ENCODE measurements at regions not wholly inside any gene's neighbourhood (a gene's known extent, or its start where the extent isn't known, plus 50 kb on each side); places are given as distances from the start of the nearest gene placed in this dataset.
"Not testable (repeated sequence)": the region's sequence is repeated elsewhere in the genome, so short reads cannot be mapped to it uniquely, and the experiment has no call there.

DNA sequence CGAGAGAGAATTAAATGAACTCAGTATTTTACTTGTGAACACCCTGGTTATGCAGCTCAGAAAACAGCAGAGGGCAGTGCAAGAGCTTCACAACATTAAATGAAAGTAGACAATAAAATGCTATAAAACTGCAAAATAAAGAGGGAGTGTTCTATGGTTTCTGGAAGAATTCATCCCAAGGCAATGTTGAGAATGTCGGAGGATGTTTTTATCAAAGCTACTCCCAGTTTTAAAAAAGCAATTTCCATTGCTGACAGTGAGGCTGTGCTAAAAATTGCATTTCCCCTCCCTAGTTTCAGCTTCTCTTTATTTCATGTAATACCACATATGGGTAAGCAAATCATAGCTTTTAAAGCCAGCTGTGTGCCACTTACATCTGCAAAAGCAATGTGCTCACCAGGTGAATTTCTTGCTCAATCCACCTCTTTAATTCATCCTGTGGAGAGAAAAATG, 296.8 kb downstream of the RAB38 start:
- peak; percentile 39 to 74 (median 46) for DNase-seq

DNA sequence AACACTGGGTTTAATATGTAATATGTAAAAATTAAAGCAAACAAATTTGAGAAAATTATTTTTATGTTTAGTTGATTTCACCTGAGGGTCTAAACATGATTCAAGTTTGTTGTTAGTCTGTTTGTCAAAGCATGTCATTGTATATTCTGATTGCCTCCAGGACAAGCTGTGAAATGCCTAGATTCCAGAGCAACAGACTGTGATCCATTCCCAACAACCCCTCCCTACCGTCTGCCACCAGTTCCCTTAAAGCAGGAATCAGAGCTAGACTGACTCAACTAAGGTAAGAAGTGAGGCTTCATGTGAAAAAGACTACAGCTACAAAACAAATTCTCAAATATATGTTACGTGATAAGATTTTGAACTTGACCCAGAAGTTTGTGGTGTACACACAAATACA, 304.2 kb downstream of the RAB38 start:
- DNase-seq, result no peak

DNA sequence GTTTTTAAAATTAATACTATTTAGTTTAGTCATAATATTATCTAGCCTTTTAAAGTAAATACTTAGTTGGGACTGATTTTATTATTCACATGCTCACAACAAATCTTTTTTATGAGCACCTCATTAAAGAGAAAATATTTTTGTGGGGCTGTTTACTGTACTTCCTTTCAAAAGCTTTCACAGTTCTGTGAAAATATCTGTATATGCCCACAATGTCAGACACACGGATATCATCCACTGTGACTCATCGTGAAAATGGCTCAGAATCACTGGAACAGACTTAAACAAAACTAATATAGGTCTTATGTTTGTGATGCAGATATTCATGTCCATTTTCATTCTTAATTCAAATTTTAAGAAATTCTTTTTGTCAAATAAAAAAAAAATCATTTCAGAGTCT, 305.2 kb downstream of the RAB38 start:
- DNase-seq, result no peak

DNA sequence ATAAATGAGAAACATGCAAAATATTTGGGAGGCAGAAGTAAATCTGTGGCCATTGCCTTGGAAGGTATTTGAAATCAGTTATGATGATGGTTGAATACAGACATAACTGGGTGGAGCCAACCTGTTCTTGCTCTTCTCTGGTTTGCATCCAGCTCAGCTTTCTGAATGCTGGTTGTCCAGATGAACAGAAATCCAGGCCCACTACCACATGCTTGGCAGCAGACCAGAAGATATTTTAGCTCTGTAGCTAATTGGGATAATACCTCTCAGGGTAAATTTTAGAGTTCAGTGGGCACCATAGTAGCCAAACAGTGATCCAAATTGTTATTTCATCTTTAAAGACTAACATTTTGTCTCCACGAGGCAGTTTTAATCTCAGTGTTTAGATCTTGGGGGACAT, 308.3 kb downstream of the RAB38 start:
- no peak for DNase-seq

DNA sequence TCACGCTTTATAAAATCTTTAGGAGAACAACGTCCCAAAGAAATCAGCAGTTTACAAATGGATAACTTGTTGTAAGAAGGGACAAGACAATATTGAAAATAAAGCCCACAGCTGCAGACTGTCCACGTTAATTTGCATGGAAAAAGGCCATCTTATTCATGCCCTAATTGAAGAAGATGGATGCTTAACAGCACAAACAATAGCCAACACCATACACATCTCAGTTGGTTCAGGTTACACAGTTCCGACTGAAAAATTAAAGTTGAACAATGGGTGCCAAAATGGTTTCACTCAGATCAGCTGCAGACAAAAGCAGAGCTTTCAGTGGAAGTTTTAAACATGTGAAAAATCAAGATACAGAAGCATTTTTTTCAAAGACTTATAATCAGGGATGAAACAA, 314.2 kb downstream of the RAB38 start:
- no peak for DNase-seq

DNA sequence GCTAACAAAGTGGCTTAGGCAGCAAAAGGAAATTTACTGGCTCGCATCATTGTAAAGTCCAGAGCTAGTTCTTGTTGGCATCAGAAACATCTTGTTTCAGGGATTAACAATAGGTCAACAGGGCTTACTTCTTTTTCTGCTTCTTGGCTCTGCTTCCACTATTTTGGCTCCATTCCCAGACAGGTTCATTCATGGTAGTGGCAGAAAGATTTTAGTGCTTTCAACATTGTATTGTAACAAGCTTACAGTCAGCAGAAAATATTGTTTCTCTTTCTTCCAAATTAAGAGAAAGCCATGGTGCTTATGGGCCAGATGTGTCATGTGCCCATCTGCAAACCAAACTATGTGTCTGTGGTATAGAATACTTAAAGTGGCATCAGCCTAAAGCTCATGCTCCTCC, 315.6 kb downstream of the RAB38 start:
- no peak for DNase-seq

DNA sequence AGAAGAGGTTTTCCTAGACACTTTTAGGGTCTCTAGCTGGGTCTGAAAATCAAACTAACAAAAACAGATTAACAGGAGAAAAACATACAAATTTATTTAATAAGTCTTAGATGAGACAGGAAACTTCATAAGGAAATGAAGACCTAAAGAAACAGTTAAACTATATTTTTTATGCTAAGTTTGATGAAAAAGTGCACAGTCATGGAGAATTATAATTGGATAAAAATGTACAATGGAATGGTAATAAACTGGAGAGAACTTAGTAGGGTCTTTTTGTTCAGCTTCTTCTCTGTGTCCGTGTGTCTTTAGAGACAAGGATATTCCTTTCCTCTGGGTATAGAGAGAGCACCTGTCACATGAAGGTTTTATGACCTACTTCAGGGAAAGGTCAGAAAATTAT, 323.4 kb downstream of the RAB38 start:
- DNase-seq, result no peak

DNA sequence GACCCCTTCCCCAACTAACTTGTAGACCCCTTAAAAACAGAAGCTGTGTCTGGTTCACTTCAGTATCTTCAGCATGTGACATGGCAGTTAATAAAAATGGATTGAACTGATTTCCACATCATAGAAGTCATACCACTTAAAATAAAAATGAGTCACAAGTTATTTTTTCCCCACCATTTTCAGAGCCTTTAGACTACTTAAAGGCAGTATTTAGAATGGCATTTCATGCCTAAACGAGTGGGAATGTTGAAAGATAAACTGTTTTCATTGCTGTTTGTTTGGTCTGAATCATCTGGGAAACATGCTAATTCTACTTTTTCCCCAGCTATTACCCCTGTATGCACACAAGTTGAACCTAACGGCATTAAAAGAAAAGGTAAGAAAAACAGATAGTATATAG, 324.0 kb downstream of the RAB38 start:
- DNase-seq, result peak in 1 of 3 donors; percentile 3

DNA sequence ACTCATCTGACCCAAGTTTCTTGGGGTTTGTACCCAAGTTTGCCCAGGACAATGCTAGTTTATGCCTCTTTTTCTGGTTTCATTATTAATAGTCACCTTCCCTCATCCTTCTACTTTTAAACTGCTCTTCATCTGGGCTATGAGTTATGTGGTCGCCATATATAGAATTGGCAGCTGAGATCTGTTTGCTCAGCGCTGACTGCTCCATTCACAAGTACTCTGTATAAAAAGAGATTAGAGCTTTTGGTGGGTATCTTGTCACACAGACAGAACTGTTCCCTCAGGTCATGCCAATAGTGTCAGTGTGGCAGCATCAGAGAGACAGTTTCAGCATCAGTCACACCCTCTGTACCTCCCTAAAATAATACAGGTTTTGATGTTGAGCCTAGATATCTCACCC, 326.0 kb downstream of the RAB38 start:
- no peak for DNase-seq

DNA sequence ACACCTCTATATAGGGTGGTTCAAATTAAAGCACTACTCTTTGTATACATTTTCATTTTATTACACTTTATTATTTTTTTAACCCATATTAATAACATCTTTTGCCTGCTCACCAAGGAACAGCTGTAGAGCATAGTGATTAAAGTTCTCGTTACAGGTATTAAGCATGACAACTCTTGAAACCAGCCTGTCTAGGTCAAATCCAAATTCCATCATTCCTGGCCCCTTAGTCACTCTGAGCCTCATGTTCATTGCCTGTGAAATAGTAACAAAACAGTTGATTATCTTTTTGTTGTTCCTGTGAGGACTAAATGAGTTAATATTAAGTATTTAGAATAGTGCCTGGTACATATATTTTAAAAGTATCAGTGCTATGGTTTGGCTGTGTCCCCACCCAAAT, 334.5 kb downstream of the RAB38 start:
- DNase-seq, result no peak

DNA sequence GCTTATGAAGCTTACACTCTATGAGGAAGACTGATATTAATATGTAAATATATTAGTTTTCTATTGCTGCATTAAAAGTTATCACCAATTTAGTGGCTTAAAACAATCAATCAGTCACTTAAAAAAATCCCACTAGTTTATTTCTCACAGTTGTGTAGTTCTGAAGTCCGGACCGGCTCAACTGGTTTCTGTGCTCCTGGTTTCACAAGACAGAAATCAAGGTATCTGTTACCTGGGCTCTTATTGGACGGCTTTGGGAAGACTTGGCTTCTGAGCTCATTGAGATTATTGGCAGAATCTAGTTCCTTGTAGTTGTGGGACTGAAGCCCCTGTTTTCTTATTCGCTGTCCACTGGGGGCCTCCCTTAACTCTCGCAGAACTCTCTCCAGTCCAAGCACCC, 343.0 kb downstream of the RAB38 start:
- DNase-seq, result no peak

DNA sequence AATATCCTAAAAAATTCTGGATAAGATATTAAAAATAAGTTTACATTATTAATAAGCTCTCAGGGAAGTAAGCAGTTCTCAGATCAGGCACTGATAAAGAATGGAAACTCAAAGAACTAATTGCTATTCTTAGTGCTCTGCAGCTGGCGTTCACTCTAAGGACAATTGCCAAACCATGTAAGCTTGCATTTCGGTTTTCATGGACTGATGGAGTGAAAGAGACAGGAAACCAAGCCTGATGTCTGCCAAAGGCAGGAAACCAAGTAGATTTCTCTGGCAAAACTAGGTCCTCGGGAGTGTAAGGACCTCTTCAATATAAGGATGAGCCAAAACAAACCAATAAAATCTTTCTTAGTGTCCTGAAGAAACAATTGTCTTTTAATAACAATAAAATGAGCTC, 355.2 kb downstream of the RAB38 start:
- peak; percentile 28 to 87 (median 67) for DNase-seq

DNA sequence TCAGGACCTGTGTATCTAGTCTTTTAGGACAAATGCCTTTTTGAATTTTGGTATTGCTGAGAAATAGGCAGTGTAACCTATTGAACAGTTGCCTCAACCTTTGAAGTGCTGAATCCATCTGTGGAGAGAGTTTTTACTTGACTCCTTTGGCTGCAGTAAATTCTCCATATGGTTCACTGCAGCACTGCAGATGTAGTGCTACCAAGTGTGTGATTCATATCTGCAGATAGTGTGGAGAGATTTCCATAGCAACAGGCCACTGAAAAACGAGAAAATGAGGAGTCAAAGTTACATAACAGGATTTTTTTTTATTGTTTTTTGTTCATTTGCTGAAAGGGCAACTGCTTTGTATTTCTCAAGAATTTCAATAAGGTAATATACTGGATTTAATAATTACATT, 356.1 kb downstream of the RAB38 start:
- DNase-seq, result peak in 2 of 3 donors; percentile 17 to 55

DNA sequence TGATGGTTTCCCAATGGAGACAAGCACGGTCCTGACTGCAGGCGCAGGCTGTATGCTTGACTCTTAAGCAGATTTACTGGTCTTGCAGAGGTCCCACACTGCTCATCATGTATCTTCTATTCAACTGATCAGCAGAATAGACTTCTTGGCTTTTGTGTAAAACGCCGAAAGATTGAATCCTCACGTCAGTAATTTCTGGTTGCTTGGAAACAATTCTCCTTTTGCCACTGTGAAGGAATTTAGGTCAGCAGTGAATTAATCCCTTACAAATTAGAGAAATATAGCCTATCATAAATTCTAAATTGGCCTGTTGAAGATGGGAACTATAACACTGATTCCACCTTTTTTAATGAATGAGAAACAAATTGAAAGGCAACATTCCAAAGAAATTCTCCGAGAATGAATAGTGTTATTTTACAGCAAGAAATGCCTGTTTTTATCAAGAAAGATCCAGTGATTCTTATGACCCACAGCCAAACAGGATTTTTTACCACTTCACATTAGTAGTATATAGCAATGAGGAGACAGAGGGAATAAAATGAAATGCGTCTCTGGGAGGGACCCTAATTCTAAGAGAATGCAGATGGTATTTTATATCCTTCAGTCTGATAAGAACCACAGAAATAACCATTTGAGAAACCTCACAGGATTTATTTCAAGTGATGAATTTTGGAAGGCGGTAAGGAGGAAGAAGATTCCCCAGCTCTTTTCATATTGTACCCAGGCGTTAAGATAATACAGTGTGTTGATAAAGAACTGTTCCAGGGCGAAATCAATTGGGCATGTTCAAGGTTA, 362.5 kb downstream of the RAB38 start:
- no peak for DNase-seq

DNA sequence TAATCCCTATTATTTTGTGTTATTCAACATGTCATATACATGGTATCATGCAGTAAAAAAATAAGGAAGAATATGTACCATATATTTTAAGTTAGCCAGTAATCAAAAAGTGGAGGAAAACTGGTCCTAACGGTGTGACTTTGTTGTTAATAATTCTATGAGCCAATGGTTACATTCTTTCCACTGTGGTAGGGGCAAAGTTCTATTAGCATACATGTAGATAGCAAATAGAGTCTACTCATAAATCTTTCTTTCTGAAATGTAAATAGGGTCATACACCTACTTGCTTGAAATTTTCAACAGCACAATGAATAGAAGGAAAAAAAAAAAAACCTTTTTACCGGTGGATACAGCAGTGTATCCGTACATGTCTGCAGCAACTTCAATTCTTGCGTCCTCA, 364.8 kb downstream of the RAB38 start:
- no peak for DNase-seq

DNA sequence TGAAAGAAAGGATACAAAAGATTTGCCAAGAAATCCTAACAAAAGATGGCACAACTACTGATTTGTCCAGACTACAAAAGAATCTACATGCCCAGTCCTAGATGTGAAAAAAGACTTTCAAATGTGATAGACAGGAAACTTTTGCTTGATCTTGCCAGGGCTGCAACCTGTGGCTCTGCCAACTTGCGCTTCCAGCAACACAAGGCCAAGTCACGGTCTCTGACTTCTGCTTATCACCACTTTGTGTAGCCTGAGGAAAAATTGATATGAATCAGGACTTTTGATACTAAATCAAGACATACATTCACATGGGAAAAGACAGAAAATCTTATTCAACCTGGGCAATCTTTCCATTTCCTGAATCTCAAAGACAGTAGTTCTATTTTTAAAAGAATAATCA, 366.0 kb downstream of the RAB38 start:
- DNase-seq, result no peak

DNA sequence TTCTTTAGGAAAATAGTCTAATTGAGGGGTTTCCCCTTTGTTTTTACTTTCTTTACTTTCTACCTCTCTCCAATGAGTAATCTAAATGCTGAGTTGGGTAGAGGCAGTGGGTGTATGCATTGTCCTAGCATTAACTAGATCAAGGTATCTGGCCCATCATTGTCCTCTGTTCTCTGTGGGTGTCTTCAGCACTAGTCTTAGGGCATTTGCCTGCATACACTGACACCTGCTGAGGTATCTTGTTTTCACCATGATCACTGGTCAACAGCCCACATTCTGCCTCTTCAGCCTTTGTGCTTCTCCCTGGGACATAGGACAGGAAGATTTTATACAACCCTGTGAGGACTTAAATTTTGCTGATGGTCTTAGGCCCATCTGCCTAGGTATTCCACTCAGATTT, 371.1 kb downstream of the RAB38 start:
- no peak for DNase-seq

DNA sequence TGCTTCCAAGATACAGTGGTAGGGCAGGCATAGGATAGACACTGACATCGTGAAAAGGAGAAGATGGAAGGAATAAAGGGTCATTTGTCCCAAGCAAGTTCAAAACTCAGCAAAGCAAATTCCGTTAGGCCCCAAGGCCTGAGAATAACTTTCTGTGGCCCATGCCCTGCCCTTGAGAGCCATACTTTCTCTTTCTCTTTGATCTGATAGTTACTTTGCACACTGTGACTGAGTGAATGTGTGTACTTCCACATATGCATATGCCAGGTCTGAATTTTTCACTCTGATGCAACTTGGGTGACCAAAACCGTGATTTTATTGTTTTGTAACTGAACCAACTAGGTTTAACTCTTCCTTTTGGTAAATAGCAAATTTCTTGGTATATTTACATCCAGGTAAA, 371.5 kb downstream of the RAB38 start:
- DNase-seq, result no peak

DNA sequence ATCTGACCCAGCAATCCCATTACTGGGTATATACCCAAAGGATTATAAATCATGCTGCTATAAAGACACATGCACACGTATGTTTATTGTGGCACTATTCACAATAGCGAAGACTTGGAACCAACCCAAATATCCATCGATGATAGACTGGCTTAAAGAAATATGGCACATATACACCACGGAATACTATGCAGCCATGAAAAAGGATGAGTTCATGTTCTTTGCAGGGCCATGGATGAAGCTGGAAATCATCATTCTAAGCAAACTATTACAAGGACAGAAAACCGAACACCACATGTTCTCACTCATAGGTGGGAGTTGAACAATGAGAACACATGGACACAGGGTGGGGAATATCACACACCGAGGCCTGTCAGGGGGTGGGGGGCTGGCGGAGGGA, 390.4 kb downstream of the RAB38 start:
- not testable (repeated sequence) for DNase-seq

DNA sequence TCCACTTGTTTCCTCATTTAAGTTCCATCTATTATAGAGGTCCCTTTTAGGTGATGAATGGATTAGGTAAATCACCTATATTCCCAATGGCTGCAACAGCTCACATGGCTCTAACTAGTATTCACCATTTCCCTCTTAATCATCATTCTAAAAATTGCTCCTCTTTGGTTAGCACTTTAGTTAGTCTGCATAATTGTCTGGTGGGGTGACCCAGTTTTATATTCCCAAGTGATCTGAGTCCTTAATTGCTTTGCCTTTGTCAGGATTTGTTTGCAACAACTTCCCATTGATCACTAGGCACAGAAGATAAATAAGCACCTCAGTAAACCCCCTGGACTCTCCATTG, 395.2 kb downstream of the RAB38 start:
- no peak for DNase-seq

DNA sequence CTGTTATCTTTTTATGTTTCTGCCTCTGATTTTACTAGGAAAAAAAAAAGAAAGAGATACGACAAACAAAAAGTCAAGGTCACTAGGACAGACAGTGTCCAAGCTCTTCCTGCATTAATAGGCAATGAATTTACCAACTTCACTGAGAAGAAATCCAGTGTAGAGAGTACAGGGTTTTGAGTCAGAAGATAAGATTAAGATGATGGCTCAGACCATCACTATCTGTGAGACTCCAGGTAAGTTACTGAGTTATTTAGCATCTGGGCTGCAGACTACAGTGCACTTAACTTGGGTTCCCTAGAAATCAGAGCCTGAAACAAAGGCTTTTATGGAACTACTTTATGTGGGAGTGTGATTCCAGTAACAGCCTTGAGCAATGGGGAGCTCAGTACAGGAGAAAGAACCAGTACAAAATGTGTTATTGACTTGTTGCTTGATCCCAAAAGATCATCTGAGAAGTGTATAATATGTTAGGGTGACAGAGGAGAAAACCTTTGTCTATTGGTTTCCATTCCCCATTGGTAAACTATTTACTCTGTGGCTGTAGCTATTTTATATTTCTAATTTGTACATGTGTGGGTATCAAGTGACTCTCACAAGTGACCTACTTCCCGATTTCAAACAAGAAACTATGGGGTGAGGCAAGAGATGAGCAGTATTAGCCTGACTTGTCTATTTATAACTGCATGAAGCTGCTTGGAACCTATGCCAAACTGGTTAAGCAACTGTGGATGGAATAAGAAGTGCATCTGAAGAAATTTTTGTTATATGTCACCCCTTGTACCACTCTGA, 395.8 kb downstream of the RAB38 start:
- DNase-seq, result no peak

DNA sequence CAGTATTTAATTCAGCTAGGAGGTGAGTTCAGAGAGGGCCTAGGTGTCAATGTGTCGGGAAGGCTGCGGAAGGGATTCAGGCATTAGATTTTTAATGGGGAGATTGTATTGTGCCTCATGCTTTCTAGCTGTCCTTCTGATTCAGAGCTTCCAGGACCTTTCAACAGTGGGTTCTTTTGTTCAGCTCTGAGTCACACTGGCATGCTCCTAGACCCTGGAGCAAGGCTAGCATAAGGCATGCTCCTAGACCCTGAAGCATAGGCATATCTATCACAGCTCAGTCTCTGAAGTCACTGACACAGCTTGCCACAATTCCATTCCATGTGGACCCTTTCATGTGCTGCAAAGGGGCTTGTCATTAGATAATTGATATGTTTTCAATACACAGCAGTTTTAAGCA, 396.9 kb downstream of the RAB38 start:
- no peak for DNase-seq

DNA sequence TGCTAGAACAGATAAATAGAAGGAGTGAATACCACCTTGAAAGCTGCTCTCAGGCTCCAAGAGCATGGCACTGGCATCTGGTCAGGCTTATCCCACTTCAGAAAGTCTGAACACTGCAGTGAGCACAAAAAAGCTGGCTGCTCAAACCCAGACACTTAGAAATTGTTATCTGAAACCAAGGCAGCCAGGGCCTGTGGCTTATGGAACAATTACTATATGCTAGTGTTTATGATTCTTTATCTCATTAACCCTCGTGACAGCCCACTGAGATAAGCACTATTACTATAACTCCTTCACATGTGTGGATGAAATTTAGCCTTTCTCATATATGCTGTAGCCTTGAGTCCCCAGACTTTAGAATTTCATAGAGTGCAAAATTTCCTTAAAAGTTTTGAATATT, 400.2 kb downstream of the RAB38 start:
- no peak for DNase-seq

DNA sequence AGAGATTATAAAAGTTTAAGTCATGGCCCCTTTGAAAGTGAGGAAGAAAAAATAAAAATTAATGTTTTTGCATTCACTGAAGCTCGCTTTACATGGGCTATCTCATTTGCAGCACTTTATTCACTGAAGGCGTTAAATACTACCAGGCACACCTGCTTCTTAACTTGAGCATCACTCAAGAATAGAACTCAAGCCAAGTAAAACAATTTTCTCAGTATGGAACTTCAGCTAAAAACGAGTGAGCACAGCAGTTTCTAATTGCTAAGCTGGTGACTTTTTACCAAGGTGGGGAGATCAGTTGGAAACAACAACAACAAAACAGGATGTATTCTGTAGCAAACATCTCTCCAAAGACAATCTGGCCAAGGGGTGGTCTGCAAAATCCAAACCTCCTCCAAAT, 405.6 kb downstream of the RAB38 start:
- no peak for DNase-seq

Measured in muscle of back (tissue), 3 donors.